GM12865 (cell line): ENCODE measurements at regions not wholly inside any gene's neighbourhood (a gene's known extent, or its start where the extent isn't known, plus 50 kb on each side); places are given as distances from the start of the nearest gene placed in this dataset.
"Not testable (repeated sequence)": the region's sequence is repeated elsewhere in the genome, so short reads cannot be mapped to it uniquely, and the experiment has no call there.

Experiments used
- DNase-seq: peaks from one replicate; pipeline ENCODE4 v3.0.0; 2010; ENCODE audit warnings: low read depth
- H3K4me3 ChIP-seq: 2 replicates; pipeline ENCODE4 v1.5.1; 2011; ENCODE audit warnings: mild to moderate bottlenecking, low read depth, low read length, control low read depth
- TF ChIP-seq, protein P1 (sequence below): IDR thresholded peaks from 2 replicates; pipeline ENCODE4 v1.5.1; 2011; ENCODE audit warnings: low read length, control low read depth, low read depth, inconsistent platforms; ENCODE audit not compliant: insufficient read depth; ENCODE audit errors: missing control alignments

DNA sequence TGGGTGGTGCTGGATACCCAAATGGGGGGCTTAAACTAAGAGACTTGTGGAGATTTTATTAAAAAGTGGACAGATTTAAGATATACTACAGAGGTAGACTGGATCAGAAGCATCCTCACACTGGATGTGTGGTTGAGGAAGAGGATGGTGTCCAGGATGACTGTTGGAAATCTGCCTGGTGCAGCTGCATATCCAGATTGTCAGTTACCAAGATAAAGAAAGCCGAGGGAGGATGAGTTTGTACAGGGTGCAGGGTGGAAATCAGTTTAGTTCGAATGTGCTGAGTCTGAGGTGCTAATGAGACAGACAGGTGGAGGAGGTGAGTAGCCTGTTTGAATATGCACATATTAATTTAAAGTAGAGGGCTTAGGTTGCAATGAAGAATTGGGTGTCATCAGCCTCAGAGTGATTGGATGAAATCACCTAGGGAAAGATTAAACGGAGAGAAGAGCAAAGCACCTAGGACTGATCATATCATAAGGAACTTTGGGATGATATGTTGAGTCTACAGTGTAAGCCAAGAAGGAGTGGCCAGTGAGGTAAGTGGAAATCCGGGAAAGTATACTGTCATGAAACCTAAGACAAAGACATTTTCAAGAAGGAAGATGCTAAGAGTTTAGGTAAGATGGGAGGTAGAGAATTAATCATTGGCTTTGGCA lies 74.1 kb upstream of the GOLGA8B start:
- H3K4me3 ChIP-seq: no peak overlapping the region
- TF ChIP-seq, protein P1, sequence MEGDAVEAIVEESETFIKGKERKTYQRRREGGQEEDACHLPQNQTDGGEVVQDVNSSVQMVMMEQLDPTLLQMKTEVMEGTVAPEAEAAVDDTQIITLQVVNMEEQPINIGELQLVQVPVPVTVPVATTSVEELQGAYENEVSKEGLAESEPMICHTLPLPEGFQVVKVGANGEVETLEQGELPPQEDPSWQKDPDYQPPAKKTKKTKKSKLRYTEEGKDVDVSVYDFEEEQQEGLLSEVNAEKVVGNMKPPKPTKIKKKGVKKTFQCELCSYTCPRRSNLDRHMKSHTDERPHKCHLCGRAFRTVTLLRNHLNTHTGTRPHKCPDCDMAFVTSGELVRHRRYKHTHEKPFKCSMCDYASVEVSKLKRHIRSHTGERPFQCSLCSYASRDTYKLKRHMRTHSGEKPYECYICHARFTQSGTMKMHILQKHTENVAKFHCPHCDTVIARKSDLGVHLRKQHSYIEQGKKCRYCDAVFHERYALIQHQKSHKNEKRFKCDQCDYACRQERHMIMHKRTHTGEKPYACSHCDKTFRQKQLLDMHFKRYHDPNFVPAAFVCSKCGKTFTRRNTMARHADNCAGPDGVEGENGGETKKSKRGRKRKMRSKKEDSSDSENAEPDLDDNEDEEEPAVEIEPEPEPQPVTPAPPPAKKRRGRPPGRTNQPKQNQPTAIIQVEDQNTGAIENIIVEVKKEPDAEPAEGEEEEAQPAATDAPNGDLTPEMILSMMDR: no peak
- no peak for DNase-seq

DNA sequence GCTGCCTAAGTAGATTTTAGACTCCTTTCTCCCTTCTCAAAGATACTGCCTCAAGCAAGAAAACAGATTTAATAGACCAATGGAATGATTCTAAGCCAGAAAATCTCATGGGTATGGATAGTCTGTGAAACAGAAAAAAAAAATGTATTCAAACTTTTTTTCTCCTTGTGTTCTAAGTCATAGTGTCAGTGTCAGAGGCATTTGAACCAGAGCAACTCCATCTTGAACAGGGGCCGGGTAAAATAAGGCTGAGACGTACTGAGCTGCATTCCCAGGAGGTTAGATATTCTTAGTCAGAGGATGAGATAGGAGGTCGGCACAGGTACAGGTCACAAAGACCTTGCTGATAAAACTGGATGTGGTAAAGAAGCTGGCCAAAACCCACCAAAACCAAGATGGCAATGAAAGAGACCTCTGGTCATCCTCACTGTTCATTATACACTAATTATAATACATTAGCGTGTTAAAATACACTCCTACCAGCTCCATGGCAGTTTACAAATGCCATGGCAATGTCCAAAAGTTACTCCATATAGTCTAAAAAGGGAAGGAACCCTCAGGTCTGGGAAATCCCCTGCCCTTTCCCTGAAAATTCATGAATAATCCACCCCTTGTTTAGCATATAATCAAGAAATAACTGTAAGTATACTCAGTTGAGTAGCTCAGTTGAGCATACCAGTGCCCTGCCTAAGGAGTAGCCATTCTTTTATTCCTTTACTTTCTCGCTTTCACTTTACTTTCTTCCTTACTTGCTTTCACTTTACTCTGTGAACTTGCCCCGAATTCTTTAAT lies 72.8 kb upstream of the GOLGA8B start:
- DNase-seq: no peak
- no peak overlapping the region for H3K4me3 ChIP-seq
- TF ChIP-seq, protein P1: no peak

DNA sequence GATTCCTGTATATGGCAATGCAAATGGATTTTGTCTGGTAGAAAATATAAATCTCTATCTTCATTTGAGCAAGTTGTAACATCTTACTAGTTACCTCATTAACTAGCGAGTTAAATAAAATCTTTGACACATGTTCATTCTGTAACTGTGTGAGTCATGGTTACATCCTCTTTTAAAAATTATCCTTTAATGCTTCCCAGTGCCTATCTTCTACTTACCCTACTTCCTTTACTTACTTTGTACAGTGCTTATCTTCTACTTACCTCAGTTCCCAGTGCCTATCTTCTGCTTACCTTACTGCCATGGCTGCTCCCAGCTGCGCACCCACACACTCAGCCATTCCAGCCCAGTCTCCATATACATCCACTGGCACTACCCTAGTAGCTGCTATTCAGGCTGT lies 71.9 kb upstream of the GOLGA8B start:
- no peak overlapping the region for H3K4me3 ChIP-seq
- TF ChIP-seq, protein P1: no peak
- DNase-seq: no peak

DNA sequence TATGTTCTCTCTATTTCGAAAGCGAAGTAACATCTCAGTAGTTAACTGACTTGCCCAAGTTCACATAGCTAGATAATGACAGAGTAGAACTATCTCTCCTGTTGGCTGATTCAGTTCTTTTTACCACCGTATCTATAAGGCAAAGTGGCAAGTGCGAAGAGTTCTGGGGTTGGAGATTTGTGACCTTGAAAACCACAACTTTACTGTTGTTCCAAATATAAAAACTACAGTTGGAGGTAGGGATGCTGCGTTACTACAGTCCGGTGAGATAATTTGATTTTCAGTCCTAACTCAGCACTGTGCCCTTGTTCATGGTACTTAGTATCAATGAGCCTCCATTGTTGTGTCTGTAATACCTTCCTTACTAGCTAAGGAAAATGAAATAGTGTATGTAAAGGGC lies 71.2 kb upstream of the GOLGA8B start:
- no peak for DNase-seq
- TF ChIP-seq, protein P1: no peak
- no peak overlapping the region for H3K4me3 ChIP-seq

DNA sequence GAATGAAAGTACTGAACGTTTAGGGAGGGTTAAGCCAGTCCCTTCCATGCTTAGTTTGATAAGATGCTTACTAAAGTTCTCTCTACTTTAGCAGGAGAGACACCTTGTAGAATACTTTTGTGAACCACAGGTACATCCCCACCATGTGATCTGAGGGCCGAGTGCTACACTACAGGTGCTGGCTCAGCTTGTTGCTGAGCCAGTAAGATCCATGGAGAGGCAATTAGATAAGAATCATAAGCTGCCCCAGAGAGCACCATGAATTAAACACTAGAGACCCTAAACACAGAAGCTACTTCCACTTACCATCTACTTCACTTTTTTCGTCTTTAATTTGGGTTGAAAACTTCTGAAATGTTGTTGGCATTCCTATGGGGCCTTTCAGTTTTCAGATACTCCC lies 70.5 kb upstream of the GOLGA8B start:
- no peak overlapping the region for H3K4me3 ChIP-seq
- no peak for DNase-seq
- TF ChIP-seq, protein P1: no peak

DNA sequence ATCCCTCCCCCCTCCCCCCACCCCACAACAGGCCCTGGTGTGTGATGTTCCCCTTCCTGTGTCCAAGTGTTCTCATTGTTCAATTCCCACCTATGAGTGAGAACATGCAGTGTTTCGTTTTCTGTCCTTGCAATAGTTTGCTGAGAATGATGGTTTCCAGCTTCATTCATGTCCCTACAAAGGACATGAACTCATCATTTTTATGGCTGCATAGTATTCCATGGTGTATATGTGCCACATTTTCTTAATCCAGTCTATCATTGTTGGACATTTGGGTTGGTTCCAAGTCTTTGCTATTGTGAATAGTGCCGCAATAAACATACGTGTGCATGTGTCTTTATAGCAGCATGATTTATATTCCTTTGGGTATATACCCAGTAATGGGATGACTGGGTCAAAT lies 69.9 kb upstream of the GOLGA8B start:
- H3K4me3 ChIP-seq, DNase-seq: not testable (repeated sequence)

DNA sequence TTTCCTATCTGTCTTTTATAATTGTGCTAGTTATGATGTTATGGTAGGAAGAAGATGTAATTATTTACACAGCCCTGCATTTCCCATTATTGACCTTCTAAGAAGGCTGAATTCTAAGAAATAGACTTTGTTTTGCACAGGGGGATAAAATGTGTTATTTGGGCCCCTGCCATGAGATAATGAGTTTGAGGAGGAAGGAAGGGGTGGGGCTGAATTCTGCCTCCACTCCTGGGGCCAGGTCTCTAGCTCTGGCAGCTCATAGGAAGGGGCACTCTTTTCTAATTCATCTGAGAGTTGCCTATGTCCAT lies 69.2 kb upstream of the GOLGA8B start:
- no peak overlapping the region for H3K4me3 ChIP-seq
- no peak for DNase-seq
- TF ChIP-seq, protein P1: no peak
